Fibroblast of pulmonary artery (primary cell): ENCODE measurements at regions not wholly inside any gene's neighbourhood (a gene's known extent, or its start where the extent isn't known, plus 50 kb on each side); places are given as distances from the start of the nearest gene placed in this dataset.

ENCODE experiments used
- DNase-seq: peaks from one replicate; pipeline ENCODE4 v3.0.0-alpha.2; 2010; ENCODE audit warnings: low read depth
- H3K4me3 ChIP-seq: replicated peaks from 2 replicates; pipeline ENCODE4 v1.5.1; 2011; ENCODE audit warnings: low read depth, mild to moderate bottlenecking, control low read depth, low read length, moderate library complexity
- TF ChIP-seq, protein P1 (sequence below): IDR thresholded peaks from 2 replicates; pipeline ENCODE4 v1.5.1; 2011; ENCODE audit warnings: mild to moderate bottlenecking, control low read depth, low read length, inconsistent platforms; ENCODE audit errors: missing control alignments

DNA sequence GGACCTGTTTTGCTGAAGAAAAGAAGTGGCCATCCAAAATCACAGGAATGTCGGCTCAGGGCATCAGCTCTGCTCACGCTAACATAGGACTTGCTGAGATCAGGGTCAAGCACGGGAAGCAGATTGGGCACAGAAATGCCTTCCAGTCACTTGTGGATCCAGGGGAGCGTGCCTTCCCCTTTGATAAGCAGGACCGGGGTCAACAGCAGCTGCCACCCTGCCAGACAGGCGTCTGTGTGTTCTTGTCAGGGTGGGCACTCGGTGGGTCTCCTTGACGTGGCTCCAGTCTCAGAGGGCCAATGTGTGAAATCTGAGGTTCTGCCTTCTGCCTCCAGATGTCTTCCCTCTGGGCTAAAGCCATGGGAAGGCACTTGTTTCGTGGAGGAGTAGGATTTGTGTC is 313.7 kb upstream of the IRX4 start:
- no peak for DNase-seq
- no peak overlapping the region for H3K4me3 ChIP-seq
- TF ChIP-seq, protein P1, sequence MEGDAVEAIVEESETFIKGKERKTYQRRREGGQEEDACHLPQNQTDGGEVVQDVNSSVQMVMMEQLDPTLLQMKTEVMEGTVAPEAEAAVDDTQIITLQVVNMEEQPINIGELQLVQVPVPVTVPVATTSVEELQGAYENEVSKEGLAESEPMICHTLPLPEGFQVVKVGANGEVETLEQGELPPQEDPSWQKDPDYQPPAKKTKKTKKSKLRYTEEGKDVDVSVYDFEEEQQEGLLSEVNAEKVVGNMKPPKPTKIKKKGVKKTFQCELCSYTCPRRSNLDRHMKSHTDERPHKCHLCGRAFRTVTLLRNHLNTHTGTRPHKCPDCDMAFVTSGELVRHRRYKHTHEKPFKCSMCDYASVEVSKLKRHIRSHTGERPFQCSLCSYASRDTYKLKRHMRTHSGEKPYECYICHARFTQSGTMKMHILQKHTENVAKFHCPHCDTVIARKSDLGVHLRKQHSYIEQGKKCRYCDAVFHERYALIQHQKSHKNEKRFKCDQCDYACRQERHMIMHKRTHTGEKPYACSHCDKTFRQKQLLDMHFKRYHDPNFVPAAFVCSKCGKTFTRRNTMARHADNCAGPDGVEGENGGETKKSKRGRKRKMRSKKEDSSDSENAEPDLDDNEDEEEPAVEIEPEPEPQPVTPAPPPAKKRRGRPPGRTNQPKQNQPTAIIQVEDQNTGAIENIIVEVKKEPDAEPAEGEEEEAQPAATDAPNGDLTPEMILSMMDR = no peak

DNA sequence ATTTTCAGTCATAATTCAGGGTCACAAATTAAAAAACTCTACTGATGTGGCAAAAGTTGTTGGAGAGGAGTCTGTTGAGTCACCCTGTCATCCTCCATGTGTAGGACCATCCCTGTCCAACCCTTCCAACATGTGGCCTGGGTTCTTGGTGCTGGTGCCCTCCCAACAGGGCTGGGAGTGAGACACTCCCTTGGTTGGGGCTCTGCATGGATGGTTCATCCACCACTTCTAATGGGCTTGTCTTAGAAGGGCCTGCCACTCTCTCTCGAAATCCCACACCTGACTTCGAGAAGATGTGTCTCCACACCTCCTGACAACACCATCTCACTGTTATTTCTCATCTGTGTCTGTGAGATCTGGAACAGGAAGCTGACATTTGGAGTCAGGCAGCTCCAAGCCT is 312.2 kb upstream of the IRX4 start:
- TF ChIP-seq, protein P1 = no peak
- no peak for DNase-seq
- H3K4me3 ChIP-seq = no peak overlapping the region

DNA sequence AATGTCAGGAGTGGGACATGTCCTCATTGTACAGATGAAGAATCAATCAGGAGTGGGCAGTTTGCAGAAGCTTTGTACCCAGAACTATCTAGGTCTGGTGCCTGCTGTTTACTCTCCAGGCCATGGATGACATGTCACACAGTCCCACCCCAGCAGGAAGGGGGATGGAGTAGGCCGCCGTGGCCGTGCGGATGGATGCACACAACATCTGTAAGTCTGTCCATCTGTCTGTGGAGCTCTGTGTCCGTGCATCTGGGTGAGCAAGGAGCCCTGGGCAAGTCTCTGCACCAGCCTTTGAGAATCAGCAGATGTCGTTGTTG is 311.5 kb upstream of the IRX4 start:
- H3K4me3 ChIP-seq = no peak overlapping the region
- TF ChIP-seq, protein P1 = no peak
- no peak for DNase-seq

DNA sequence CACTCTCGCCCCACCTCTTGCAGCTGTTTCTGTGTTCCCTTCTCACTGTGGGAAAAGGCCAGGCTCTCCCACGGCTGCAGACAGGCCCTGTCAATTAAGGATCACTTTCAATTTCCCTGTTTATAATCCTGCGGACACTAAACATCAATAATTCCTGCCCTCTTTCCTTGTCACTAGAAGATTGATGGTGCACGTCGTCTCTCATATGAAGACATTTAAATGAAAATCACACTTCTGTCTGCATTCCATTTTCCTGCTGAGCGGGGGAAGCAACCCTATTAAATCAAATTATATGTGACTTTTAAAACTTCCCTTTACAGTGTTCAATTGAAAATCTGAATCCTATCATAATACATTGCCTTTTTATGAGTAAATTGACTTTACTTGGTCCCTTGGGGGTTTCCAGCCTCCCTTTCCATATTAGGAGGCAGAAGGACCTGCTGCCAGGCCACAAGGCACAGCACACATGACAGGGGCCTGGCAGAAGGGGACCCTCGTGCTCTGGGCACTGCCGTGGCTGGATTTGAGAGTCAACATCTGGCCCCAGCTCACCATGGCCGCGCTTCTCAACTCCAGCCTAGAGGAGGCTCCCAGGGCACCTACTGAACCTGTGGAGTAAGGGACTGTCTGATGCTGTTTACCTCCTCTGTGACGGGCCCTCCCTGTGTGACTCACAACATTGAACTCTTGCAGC is 311.0 kb upstream of the IRX4 start:
- no peak overlapping the region for H3K4me3 ChIP-seq
- DNase-seq = no peak
- TF ChIP-seq, protein P1 = no peak

DNA sequence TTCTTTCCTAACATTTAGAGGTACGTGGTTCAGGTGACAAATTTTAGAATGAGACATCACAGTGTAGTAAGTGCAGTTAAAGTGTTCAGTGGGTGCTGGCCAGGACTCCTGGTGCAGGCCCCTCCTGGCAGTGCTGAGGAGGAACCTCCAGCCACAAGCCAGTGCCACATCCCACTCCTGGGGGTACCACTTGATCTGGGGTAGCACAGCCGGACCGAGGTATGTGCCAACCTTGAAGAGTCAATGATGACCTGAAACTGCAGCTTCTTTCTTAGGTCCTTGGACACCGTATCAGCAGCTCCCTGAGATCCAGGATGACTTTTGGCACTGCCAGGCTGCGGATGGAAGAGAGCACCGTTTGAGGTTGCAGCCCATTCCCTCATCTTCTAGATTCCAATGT is 310.4 kb upstream of the IRX4 start:
- TF ChIP-seq, protein P1 = no peak
- DNase-seq = no peak
- no peak overlapping the region for H3K4me3 ChIP-seq

DNA sequence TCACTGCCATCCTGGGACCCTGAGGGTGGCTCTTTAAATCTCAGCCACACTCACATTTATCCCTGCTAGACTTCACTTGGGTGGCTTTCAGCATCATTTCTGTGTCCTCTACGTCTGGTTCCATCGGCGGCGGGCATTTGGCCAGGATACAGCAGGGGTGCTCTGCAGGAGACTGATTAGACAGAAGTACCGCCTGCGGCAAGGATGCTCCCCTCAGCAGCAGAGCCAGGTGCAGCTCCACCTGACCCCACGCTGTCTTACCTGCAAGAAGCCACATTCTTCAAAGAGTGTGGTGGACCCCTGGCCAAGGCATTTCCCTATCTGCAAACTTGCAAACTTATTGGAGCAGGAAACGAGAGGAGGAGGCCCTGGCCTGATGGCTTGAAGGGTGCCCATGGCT is 309.8 kb upstream of the IRX4 start:
- H3K4me3 ChIP-seq = no peak overlapping the region
- no peak for DNase-seq
- TF ChIP-seq, protein P1 = no peak

DNA sequence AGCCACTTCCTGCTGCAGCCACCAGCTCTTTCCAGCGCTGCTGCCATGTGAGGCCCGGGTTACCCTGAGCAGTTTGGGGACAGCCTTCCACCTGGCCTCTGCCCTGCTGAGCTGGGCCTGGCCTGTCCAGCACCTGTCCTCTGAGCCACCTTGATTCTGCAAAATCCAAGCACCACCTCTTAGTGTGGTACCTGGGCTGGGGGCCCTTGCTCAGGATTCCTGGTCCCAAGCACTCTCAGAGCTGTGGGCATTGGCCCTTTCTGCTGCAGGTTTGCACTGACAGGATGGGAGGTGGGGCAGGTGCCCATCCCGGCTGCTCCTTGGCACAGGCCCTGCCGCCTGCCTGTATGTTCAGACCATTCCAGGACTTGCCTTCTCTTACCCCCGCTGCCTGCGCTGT is 309.2 kb upstream of the IRX4 start:
- TF ChIP-seq, protein P1 = no peak
- H3K4me3 ChIP-seq = no peak overlapping the region
- no peak for DNase-seq
